Osteocyte (in vitro differentiated cells): ENCODE measurements at regions not wholly inside any gene's neighbourhood (a gene's known extent, or its start where the extent isn't known, plus 50 kb on each side); places are given as distances from the start of the nearest gene placed in this dataset.

ENCODE experiments used
- DNase-seq: peaks from one replicate; pipeline ENCODE4 v3.0.0; 2021; ENCODE audit warnings: mixed read lengths; ENCODE audit not compliant: unreplicated experiment; ENCODE audit errors: extremely low spot score
- H3K27ac Mint-ChIP-seq: one replicate; pipeline ENCODE4 v1.8.0; 2021; ENCODE audit warnings: mild to moderate bottlenecking, mixed read lengths; ENCODE audit not compliant: unreplicated experiment
- H3K27me3 Mint-ChIP-seq: one replicate; pipeline ENCODE4 v1.8.0; 2021; ENCODE audit warnings: mixed read lengths; ENCODE audit not compliant: unreplicated experiment
- H3K36me3 Mint-ChIP-seq: one replicate; pipeline ENCODE4 v1.8.0; 2021; ENCODE audit warnings: mixed read lengths; ENCODE audit not compliant: unreplicated experiment
- H3K4me1 Mint-ChIP-seq: one replicate; pipeline ENCODE4 v1.8.0; 2021; ENCODE audit warnings: mixed read lengths; ENCODE audit not compliant: unreplicated experiment
- H3K4me3 Mint-ChIP-seq: one replicate; pipeline ENCODE4 v1.8.0; 2021; ENCODE audit warnings: mild to moderate bottlenecking, moderate library complexity, mixed read lengths; ENCODE audit not compliant: unreplicated experiment
- H3K9me3 Mint-ChIP-seq: one replicate; pipeline ENCODE4 v1.8.0; 2021; ENCODE audit warnings: mixed read lengths; ENCODE audit not compliant: unreplicated experiment
- CTCF ChIP-seq: fragments of 200-600 bp; sonication (generic); IDR thresholded peaks from 2 replicates; pipeline ENCODE4 v1.5.0; 2021; ENCODE audit warnings: antibody characterized with exemption, mild to moderate bottlenecking, moderate library complexity

GRCh38 chr10:21065621-21066248 lies 168.6 kb upstream of the NEBL start:
- no peak overlapping the region for H3K4me3 Mint-ChIP-seq

DNA sequence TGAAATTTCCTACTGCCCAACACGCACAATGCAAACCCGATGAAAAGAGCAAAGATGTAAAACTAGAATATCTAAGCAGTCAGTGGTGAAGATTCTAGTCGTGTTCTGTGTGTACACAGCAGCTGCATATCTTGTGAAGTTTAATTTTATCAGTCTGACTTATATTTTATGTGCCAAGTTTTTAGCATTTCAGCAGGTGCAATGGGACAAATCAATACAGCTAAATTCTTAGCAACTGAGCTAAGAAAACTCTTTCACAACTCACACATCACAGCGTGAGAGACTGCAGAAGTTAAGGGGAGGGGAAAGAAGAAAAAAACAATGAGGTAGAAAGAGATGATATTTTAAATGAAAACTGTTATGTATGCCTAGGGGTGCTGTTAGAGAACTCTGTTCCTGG lies 164.9 kb upstream of the NEBL start:
- no peak for DNase-seq
- H3K4me3 Mint-ChIP-seq = no peak overlapping the region
- no peaks in the 10 kb centered on the region for H3K36me3 Mint-ChIP-seq
- no peak overlapping the region for H3K27ac Mint-ChIP-seq
- peaks cover 7% of the 10 kb centered on the region for H3K9me3 Mint-ChIP-seq
- H3K27me3 Mint-ChIP-seq = peaks cover 25% of the 10 kb centered on the region
- H3K4me1 Mint-ChIP-seq = no peaks in the 10 kb centered on the region
- no peak for TF ChIP-seq CTCF

More at GRCh38 chr10:21065621-21066248, 168.6 kb upstream of the NEBL start:
- peaks cover 2% of the 10 kb centered on the region for H3K4me1 Mint-ChIP-seq
- no peak for DNase-seq
- H3K36me3 Mint-ChIP-seq = no peaks in the 10 kb centered on the region
- H3K9me3 Mint-ChIP-seq = peaks cover under 1% of the 10 kb centered on the region
- peaks cover 29% of the 10 kb centered on the region for H3K27me3 Mint-ChIP-seq
- no peak for TF ChIP-seq CTCF
- no peak overlapping the region for H3K27ac Mint-ChIP-seq

DNA sequence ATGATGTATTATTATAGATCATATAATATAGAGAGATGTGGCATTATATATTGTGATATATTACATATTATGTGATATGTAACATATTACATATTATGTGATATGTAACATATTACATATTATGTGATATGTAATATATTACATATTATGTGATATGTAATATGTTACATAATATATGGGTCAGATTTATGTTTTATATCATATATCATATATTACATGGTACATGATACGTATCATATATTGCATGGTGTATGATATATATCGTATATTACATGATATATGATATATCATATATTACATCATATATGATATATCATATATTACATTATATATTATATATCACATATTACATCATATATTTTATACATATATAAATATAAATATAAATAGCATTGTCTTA lies 164.1 kb upstream of the NEBL start:
- Mint-ChIP-seq H3K9me3 (peaks cover 7% of the 10 kb centered on the region), H3K27me3 (peaks cover 28% of the 10 kb centered on the region), H3K4me3 (no peak overlapping the region), H3K36me3 (no peaks in the 10 kb centered on the region), H3K27ac (no peak overlapping the region), H3K4me1 (no peaks in the 10 kb centered on the region)
- no peak for DNase-seq
- no peak for TF ChIP-seq CTCF

- H3K27me3 Mint-ChIP-seq = peaks cover 26% of the 10 kb centered on the region
- H3K4me3 Mint-ChIP-seq = no peak overlapping the region
- DNase-seq = no peak
- H3K27ac Mint-ChIP-seq = no peak overlapping the region
- peaks cover 7% of the 10 kb centered on the region for H3K9me3 Mint-ChIP-seq
- H3K36me3 Mint-ChIP-seq = no peaks in the 10 kb centered on the region
- no peaks in the 10 kb centered on the region for H3K4me1 Mint-ChIP-seq
- no peak for TF ChIP-seq CTCF
Observed at GRCh38 chr10:21060626-21061025, 163.5 kb upstream of the NEBL start.

DNA sequence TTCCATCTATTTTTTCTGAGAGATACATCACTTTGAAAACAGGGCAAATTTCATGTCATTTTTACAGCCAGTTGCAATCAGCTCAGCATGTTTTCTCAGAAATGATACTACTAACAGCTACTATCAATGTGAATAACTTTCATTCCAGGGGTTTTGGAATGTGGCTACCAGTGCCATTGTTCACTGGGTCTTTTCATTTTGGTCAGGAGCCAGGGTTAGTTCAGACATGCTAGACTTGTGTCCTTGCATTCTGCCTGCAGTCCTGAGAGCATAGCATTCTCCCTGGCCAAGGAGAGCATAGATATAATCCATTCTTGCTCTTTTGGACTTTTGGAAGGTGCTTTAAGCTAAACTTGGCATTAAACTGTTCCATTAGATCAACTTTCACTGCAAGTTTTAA lies 160.9 kb upstream of the NEBL start:
- Mint-ChIP-seq H3K9me3 (peaks cover 7% of the 10 kb centered on the region), H3K4me3 (no peak overlapping the region), H3K27ac (no peak overlapping the region), H3K36me3 (no peaks in the 10 kb centered on the region), H3K27me3 (peaks cover 18% of the 10 kb centered on the region), H3K4me1 (no peaks in the 10 kb centered on the region)
- DNase-seq = no peak
- TF ChIP-seq CTCF = no peak
